GF-D8 (cell line): ENCODE measurements at regions not wholly inside any gene's neighbourhood (a gene's known extent, or its start where the extent isn't known, plus 50 kb on each side); places are given as distances from the start of the nearest gene placed in this dataset.

Experiments used
- DNase-seq: peaks from one replicate; lab custom pipeline; 2025; lab: John Stamatoyannopoulos, UW

- no peak for DNase-seq
Observed at GRCh38 chr12:34396006-34396860, 373.9 kb downstream of the ALG10 start.

- no peak for DNase-seq
Observed at GRCh38 chr12:34396861-34397590, 374.7 kb downstream of the ALG10 start.

- DNase-seq, result no peak
Observed at GRCh38 chr12:34397591-34398365, 375.5 kb downstream of the ALG10 start.

- DNase-seq, result no peak
Observed at GRCh38 chr12:34398366-34398705, 376.0 kb downstream of the ALG10 start.

GRCh38 chr12:34398706-34399630 is 376.7 kb downstream of the ALG10 start:
- DNase-seq, result no peak

GRCh38 chr12:34399631-34400410 is 377.5 kb downstream of the ALG10 start:
- DNase-seq, result no peak

- no peak for DNase-seq
Observed at GRCh38 chr12:34400411-34400881, 378.1 kb downstream of the ALG10 start.

GRCh38 chr12:34400986-34401658 is 378.8 kb downstream of the ALG10 start:
- DNase-seq, result no peak

- DNase-seq, result no peak
Observed at GRCh38 chr12:34401659-34402227, 379.4 kb downstream of the ALG10 start.

- no peak for DNase-seq
Observed at GRCh38 chr12:34402228-34402898, 380.1 kb downstream of the ALG10 start.

GRCh38 chr12:34402899-34403705 is 380.8 kb downstream of the ALG10 start:
- DNase-seq, result no peak

- DNase-seq, result no peak
Observed at GRCh38 chr12:34403706-34404376, 381.5 kb downstream of the ALG10 start.

GRCh38 chr12:34404377-34405285 is 382.3 kb downstream of the ALG10 start:
- no peak for DNase-seq

GRCh38 chr12:34405286-34406227 is 383.3 kb downstream of the ALG10 start:
- DNase-seq, result no peak

GRCh38 chr12:34406228-34406995 is 384.1 kb downstream of the ALG10 start:
- no peak for DNase-seq
